ENCODE measurements at regions not wholly inside any gene's neighbourhood (a gene's known extent, or its start where the extent isn't known, plus 50 kb on each side); places are given as distances from the start of the nearest gene placed in this dataset.
A peak's percentile ranks its signal among the peaks of the same experiment; 100 is the strongest.

- ATAC-seq = no peak
Measured at GRCh38 chr20:48492715-48493070, 335.1 kb downstream of the PREX1 start.

DNA sequence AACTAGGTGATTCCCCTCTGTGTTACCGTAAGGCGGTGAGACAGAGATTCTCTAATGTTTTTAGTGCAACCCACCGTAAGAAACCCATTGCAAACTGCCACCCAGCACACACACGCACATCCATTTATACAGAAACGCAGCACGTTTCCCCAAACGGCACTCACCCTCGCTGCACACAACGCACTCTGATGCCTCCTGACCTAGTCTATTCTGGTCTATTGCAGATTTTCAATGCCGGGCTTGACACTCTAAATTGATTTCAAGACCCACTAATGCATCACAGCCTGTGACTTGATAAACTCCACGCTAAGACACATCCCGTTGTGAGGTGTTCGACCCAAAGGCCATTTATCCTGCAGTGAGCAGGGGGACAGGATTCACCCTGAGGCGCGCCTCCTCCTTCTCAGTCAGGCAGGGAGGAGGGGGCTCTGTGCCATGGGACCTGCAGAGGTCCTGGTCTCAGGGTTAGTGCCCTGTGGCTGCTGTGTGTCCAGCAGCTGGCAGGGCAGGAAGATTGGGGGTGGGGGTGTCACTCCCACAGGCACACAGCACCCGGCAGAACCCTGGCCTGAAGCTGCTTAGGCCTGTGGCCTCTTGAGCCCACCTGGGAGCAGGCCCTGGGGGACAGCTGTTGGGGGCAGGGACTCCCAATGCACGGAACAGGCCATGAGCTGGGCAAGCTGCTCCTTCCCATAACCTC, 335.6 kb downstream of the PREX1 start:
- H3K4me2 ChIP-seq (ENCODE audit: low read depth, low read length) = no peak overlapping the region
- 47% methylated on average over 16 of the region's 17 CpGs for WGBS (ENCODE audit: low lambda C conversion rate)
- H3K27me3 ChIP-seq (ENCODE audit: control insufficient read depth in 1 of 2, insufficient read depth in 2 of 2, low read length in 2 of 2) = peaks cover 6 to 46% of the 10 kb centered on the region in 2 experiments; a peak in 3 of 5 replicates
- no peak overlapping the region for H2AFZ ChIP-seq (ENCODE audit: low read length)
- H3K4me1 ChIP-seq (ENCODE audit: insufficient read depth, low read length) = peaks cover 11% of the 10 kb centered on the region
- ChIA-PET CTCF (ENCODE audit: low intra/inter-chr PET ratio, low total read pairs) (no interaction called here), POLR2A (no interaction called here)
- in situ Hi-C loops (cut with HindIII; ENCODE audit: extremely low pct_ligation_motif_present, low pct_unique_long_range_greater_than_20kb) = no loop called here
- FAIRE-seq (no peak), DNase-seq (ENCODE audit: low spot score) (no peak), ATAC-seq (no peak)
- H3K36me3 ChIP-seq (replicated peaks in 1 of 2; ENCODE audit: control insufficient read depth in 1 of 2, insufficient read depth in 2 of 2, low read length in 2 of 2) = no peaks in the 10 kb centered on the region
- H3K4me3 ChIP-seq (replicated peaks in 1 of 3; ENCODE audit: insufficient read depth in 1 of 3, low read depth in 2 of 3, low read length in 3 of 3) = no peak overlapping the region
- BruUV-seq (replicated peaks) = no TSS peak
- intact Hi-C loops (cut with micrococcal nuclease; ENCODE audit: unreplicated experiment) = no loop called here
- H3K27ac ChIP-seq (ENCODE audit: extremely low read length, insufficient read depth, low read length) = no peak overlapping the region
- no peaks in the 10 kb centered on the region for H4K20me1 ChIP-seq (ENCODE audit: insufficient read depth, low read length)
- no peaks in the 10 kb centered on the region for H3K9me3 ChIP-seq (ENCODE audit: low read length)
- no peaks in the 10 kb centered on the region for H3K79me2 ChIP-seq (ENCODE audit: insufficient read depth, low read length)
- H3K9ac ChIP-seq (ENCODE audit: insufficient read depth, low read depth, low read length) = no peak overlapping the region
- TF ChIP-seq, protein P1, sequence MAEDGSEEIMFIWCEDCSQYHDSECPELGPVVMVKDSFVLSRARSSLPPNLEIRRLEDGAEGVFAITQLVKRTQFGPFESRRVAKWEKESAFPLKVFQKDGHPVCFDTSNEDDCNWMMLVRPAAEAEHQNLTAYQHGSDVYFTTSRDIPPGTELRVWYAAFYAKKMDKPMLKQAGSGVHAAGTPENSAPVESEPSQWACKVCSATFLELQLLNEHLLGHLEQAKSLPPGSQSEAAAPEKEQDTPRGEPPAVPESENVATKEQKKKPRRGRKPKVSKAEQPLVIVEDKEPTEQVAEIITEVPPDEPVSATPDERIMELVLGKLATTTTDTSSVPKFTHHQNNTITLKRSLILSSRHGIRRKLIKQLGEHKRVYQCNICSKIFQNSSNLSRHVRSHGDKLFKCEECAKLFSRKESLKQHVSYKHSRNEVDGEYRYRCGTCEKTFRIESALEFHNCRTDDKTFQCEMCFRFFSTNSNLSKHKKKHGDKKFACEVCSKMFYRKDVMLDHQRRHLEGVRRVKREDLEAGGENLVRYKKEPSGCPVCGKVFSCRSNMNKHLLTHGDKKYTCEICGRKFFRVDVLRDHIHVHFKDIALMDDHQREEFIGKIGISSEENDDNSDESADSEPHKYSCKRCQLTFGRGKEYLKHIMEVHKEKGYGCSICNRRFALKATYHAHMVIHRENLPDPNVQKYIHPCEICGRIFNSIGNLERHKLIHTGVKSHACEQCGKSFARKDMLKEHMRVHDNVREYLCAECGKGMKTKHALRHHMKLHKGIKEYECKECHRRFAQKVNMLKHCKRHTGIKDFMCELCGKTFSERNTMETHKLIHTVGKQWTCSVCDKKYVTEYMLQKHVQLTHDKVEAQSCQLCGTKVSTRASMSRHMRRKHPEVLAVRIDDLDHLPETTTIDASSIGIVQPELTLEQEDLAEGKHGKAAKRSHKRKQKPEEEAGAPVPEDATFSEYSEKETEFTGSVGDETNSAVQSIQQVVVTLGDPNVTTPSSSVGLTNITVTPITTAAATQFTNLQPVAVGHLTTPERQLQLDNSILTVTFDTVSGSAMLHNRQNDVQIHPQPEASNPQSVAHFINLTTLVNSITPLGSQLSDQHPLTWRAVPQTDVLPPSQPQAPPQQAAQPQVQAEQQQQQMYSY (CRISPR knock-in tag; IDR thresholded peaks at IDR 0.05) = no peak
- TF ChIP-seq ZBTB4 (CRISPR knock-in tag; IDR thresholded peaks at IDR 0.05; ENCODE audit: borderline replicate concordance) (no peak), BORCS8-MEF2B (CRISPR knock-in tag; IDR thresholded peaks at IDR 0.05) (no peak), ZNF761 (CRISPR knock-in tag; conservative IDR thresholded peaks at IDR 0.05) (no peak), ZNF329 (CRISPR knock-in tag; IDR thresholded peaks at IDR 0.05; ENCODE audit: low read depth) (no peak), ATF7 (IDR thresholded peaks at IDR 0.05) (peak; percentile 3; the same call in 1 of the 2 replicates), ATF7 (CRISPR knock-in tag; IDR thresholded peaks at IDR 0.05) (no peak)
- TF ChIP-seq, protein P2, sequence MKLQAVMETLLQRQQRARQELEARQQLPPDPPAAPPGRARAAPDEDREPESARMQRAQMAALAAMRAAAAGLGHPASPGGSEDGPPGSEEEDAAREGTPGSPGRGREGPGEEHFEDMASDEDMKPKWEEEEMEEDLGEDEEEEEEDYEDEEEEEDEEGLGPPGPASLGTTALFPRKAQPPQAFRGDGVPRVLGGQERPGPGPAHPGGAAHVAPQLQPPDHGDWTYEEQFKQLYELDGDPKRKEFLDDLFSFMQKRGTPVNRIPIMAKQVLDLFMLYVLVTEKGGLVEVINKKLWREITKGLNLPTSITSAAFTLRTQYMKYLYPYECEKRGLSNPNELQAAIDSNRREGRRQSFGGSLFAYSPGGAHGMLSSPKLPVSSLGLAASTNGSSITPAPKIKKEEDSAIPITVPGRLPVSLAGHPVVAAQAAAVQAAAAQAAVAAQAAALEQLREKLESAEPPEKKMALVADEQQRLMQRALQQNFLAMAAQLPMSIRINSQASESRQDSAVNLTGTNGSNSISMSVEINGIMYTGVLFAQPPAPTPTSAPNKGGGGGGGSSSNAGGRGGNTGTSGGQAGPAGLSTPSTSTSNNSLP (IDR thresholded peaks at IDR 0.05; ENCODE audit: low read depth, low read length) = no peak

More at GRCh38 chr20:48492715-48493070, 335.1 kb downstream of the PREX1 start:
- H3K4me3 ChIP-seq (replicated peaks in 1 of 3; ENCODE audit: insufficient read depth in 1 of 3, low read depth in 2 of 3, low read length in 3 of 3) = no peak overlapping the region
- TF ChIP-seq ZNF768 (CRISPR knock-in tag; IDR thresholded peaks at IDR 0.05) = 0 out of 2 replicates have a peak, but pooled peaks have one; percentile 26
- TF ChIP-seq POLR2A (IDR thresholded peaks at IDR 0.05; ENCODE audit: insufficient read depth in 1 of 2, low read depth in 2 of 2, low read length in 2 of 2) = no peak
- H3K4me1 ChIP-seq (ENCODE audit: insufficient read depth, low read length) = peaks cover 6% of the 10 kb centered on the region
- no peaks in the 10 kb centered on the region for H3K36me3 ChIP-seq (replicated peaks in 1 of 2; ENCODE audit: control insufficient read depth in 1 of 2, insufficient read depth in 2 of 2, low read length in 2 of 2)
- no peak overlapping the region for H3K9ac ChIP-seq (ENCODE audit: insufficient read depth, low read depth, low read length)
- 52% methylated on average over 11 of the region's 11 CpGs for WGBS (ENCODE audit: low lambda C conversion rate)
- no peak overlapping the region for H3K27ac ChIP-seq (ENCODE audit: extremely low read length, insufficient read depth, low read length)
- no peaks in the 10 kb centered on the region for H4K20me1 ChIP-seq (ENCODE audit: insufficient read depth, low read length)
- intact Hi-C loops (cut with micrococcal nuclease; ENCODE audit: unreplicated experiment) = no loop called here
- H3K27me3 ChIP-seq (ENCODE audit: control insufficient read depth in 1 of 2, insufficient read depth in 2 of 2, low read length in 2 of 2) = peaks cover 6 to 46% of the 10 kb centered on the region in 2 experiments; a peak in 3 of 5 replicates
- ChIA-PET CTCF (ENCODE audit: low intra/inter-chr PET ratio, low total read pairs) (no interaction called here), POLR2A (no interaction called here)
- no TSS peak for BruUV-seq (replicated peaks)
- in situ Hi-C loops (cut with HindIII; ENCODE audit: extremely low pct_ligation_motif_present, low pct_unique_long_range_greater_than_20kb) = no loop called here
- FAIRE-seq (no peak), DNase-seq (ENCODE audit: low spot score) (no peak)
- H3K4me2 ChIP-seq (ENCODE audit: low read depth, low read length) = no peak overlapping the region
- H3K79me2 ChIP-seq (ENCODE audit: insufficient read depth, low read length) = no peaks in the 10 kb centered on the region
- no peaks in the 10 kb centered on the region for H3K9me3 ChIP-seq (ENCODE audit: low read length)
- H2AFZ ChIP-seq (ENCODE audit: low read length) = no peak overlapping the region
